ENCODE measurements at regions not wholly inside any gene's neighbourhood (a gene's known extent, or its start where the extent isn't known, plus 50 kb on each side); places are given as distances from the start of the nearest gene placed in this dataset.

GRCh38 chr4:53684136-53685130 lies 93.1 kb upstream of the LNX1 start:
- DNase-seq: no peak

DNA sequence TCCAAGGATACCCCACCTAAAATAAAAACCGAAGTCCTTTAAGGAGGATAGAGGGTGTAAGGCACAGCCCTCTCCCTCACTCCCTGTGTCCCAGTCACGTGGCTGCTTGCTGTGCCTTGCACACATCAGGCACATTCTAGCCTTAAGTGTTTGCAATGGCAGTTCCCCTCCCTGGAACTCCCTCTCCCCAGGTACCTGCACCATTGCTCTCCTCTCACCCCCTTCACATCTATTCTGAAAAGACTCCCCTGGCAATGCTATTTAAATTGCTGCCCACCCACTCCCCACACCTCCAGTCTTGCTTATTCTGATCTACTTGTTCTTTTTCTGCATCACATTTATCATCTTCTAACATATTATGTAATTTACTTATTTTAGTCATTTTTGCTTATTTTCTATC lies 91.6 kb upstream of the LNX1 start:
- no peak for DNase-seq

DNA sequence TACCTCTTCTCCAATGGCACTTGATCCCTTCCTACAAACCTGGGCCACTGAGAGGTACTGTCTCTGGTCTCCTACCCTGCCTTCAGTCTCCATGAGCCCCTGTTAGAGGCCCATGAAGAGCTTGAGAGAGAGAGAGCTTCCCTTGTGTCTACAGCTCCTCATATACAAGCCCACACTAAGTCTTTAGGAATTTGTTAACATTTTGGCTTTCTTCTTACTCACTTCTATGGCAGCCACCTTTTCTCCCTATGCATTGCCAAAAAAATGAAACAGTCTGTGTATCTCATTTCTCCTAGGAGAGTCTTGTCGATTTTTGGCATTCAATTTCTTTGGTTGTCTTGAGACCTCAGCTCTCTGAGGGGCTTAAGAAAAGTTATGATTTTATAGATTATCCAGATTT lies 90.9 kb upstream of the LNX1 start:
- DNase-seq: no peak

DNA sequence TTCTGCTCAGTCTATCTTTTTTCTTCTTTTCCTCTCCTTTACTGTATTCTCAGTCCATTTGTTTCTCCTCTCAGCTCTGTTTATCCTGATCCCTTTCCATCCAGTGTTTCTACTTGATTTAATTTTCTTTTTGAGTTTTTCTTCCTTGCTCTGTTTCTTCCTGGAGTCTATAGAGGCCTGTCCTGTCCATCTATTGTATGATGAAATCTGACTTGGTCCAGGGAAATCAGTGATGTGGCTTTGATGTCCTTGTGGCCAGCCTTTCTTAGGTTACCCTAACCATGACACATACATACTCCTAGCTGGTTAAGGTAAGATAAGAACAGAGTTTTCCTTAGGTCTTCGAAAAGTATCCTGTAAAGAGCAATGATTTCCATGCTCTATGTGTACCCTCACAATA lies 89.3 kb upstream of the LNX1 start:
- DNase-seq: no peak

DNA sequence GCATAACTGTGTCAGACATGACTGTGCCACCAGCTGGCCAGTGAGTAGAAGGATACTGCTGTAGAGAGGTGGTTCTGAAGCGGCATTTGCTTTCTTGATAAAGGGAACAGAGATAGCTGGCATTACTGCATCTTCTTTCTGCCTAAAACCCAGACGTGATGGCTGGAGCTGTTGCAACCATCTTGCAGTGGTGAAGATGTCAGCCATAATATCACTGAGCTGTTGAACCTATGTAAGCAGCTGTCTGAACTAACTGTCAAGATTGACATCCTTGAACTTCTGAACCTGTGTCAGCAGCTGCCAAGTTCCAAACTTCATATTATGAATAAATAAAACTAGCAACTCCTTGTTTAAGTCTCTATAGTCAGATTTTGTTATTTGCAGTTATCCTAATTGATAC lies 88.9 kb upstream of the LNX1 start:
- no peak for DNase-seq

GRCh38 chr4:53676402-53676871 lies 85.2 kb upstream of the LNX1 start:
- peak; percentile 10 to 25 for DNase-seq

DNA sequence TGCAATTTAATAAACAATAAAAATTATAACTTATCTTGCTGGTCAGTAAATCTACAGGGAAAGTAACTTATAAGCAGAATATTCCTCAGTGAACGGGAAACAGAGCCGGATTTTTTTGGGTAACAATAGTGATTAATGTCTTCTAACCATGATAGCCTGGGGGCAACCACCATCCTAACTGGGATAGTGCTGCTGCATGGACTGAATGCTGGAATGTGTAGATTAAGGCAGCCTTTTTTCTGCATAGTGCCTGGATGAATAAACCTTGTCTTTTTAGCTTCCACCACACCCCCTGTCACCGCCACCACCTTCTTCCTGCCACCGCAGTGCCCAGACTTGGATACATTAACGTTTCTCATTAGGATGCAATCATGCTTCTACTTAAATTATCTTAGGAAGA lies 83.6 kb upstream of the LNX1 start:
- no peak for DNase-seq

GRCh38 chr4:53672873-53673272 lies 81.6 kb upstream of the LNX1 start:
- DNase-seq: no peak

DNA sequence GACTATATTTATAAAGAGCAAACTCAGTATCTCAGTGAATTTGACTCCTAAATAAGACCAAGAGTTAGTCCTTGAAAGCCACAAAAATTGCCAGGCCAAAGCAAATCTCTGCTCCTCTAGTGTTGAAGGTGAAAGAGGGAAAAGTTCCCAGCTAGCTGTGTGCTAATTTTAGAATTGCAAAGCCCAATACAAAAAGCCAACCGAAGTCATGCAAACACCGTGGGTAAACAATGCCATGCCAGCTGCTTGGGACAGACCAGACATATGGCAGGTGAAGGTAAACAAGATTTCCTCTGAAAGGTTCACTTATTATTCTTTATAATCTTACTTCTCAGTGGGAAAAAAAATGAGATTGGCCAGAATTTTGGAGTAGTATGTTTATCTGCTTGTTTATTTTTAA lies 80.5 kb upstream of the LNX1 start:
- DNase-seq: no peak

GRCh38 chr4:53659737-53660136 lies 68.5 kb upstream of the LNX1 start:
- no peak for DNase-seq

- DNase-seq: no peak
Measured at GRCh38 chr4:53659112-53659511, 67.8 kb upstream of the LNX1 start.

- DNase-seq: no peak
Measured at GRCh38 chr4:53658029-53658428, 66.7 kb upstream of the LNX1 start.

- no peak for DNase-seq
Measured at GRCh38 chr4:53656421-53656981, 65.2 kb upstream of the LNX1 start.

- DNase-seq: no peak
Measured at GRCh38 chr4:53654300-53654758, 63.0 kb upstream of the LNX1 start.

DNA sequence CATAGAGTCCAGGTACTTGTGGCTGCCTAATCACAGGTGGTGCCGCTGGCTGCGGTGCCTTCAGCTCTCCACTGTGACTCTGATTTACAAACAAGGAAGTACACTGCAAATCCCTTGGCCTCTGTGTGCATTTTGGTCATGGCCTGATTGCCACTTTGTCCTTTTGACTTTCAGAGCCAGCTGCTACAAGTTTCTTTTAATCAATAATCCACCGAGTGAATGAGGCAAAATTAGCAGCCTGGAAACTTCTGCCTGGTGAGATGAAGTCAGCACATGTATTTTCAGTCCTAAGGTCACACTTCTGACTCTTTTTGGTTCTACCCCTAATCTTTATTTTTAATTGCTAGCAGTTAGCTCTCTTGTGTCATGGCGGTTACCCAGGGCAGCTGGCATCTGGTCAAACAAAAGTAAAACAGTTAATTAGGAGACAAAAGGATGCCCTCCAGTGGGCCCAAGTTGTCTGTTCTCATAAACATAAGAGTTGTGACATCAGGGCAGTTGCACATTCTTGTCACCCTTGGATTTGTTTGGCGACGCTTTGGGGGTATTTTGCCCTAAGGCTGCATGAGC lies 62.3 kb upstream of the LNX1 start:
- DNase-seq: no peak

DNA sequence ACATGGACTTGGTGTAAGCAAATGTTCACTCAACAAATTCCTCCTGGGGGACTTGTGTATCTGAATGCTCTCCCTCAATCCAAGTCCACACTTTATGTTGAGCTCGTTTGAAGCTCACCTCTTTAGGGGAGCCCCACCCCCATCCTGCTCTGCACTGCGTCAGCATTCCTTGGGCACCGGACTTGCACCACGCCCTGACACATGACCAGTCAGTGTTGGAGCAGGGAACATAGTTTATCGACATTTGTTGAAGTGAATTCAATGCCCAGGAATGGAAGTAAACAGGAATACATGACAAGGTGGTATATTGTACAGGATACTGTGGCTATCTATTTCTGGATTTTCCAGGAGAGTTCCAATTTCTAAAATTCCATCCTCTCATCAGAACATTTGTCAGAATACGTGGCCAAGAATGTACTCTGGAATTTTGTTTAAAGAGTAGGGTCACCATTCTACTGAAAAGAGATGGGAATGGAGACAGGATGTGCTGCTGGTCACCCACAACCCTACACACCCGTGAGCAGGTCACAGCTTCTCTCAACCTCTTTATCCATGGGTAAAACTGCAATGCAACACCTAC lies 60.0 kb upstream of the LNX1 start:
- no peak for DNase-seq

DNA sequence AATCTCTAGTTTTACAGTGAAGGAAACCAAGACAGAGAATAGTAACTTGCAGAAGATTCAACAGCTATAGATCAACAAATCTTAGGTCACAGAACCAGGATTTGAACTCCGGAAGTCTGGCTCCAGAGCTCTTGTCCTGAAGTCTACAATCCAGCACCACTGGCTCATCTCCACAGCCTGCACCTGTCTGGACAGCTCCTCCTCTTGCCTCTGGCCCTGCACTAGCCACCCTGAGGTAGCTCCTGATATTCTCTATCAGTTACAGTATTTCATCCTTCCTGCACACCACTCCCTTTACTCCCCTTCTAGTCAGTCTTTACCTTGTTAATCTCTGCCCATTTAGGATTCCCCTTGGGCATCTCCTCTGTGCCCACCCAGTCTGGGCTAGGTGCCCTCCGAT lies 58.1 kb upstream of the LNX1 start:
- no peak for DNase-seq

DNA sequence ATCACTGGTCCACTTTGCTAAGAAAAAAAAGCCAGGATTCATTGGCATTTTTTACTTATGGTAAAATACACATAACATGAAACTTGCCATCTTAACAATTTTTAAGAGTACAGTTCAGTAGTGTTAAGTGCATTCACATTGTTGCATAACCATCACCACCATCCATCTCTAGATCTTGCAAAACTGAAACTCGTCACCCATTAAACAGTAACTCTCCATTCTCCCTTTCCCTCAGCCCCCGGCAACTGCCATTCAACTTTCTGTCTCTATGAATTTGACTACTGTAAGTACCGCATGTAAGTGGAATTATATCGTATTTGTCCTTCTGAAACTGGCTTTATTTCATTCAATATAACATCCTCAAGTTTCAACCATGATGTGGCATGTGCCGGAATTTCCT lies 56.3 kb upstream of the LNX1 start:
- no peak for DNase-seq

GRCh38 chr4:53646795-53647194 lies 55.5 kb upstream of the LNX1 start:
- DNase-seq: no peak

DNA sequence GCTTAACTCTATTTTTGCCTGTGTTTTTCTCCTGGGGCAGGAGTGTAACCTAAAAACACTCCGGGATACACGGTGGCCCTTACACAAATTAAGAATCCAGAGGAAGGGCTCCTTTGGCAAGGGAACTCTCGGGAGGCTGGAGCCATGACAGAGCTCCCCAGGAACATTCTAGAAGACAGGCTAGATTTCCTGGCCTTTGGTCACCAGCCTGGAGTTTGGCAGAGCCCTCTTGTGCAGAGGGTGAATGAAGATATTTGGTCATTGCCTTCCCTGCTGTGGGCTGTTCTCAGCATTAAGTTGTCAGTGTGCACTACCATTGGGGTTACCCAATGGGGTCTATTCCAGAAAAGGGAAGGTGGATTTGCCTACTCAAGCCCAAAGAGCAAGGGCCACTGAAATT lies 53.8 kb upstream of the LNX1 start:
- no peak for DNase-seq

DNA sequence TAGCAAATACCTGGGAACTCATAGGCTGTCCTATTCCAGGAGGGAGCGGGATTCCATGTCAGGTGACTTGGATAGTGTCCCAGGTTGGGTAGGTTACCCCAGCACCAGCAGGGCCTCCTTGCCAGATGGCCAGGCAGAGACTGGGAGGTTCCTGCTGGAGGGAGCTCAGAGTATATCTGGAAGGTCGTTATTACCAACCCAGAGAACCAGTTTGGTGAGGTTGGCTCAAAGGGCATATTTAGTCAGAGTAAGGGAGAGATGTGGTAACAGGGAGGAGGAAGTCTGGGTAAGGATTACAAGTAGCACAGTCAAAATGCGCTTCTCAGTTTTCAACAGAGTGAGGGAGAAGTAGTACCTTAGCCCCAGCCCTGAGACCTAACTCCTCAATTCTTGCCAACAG lies 53.3 kb upstream of the LNX1 start:
- DNase-seq: no peak
